IMR-90 (cell line): ENCODE measurements at regions not wholly inside any gene's neighbourhood (a gene's known extent, or its start where the extent isn't known, plus 50 kb on each side); places are given as distances from the start of the nearest gene placed in this dataset.

Experiments
- ATAC-seq: fragments of 200-7000 bp; cut with Tn5 transposase; 2 replicates; pipeline ENCODE4 v1.9.1; 2020; ENCODE audit warnings: low read depth, mild to moderate bottlenecking, moderate library complexity
- BruUV-seq: library from RNA; stranded (reverse); fragments of 400-500 nt; replicated peaks from 2 replicates; lab custom pipeline; 2021; lab: Mats Ljungman, UMichigan
- CTCF ChIA-PET: fragments of 300-600 bp; formaldehyde crosslinking; extraction: SDS; loops from one replicate; lab custom pipeline; 2021; ENCODE audit warnings: antibody characterized with exemption; lab: Yijun Ruan, JAX
- POLR2A ChIA-PET: fragments of 300-600 bp; sonication (Branson Sonifier 250); formaldehyde crosslinking; loops from one replicate; lab custom pipeline; 2022; ENCODE audit warnings: antibody characterized with exemption; ENCODE audit not compliant: unreplicated experiment; lab: Charles Lee
- DNase-seq: peaks from one replicate; pipeline ENCODE4 v3.0.0; 2013
- H2AFZ ChIP-seq: replicated peaks from 2 replicates; pipeline ENCODE3; 2013; ENCODE audit warnings: low read length, mild to moderate bottlenecking; ENCODE audit not compliant: poor library complexity
- H2AK5ac ChIP-seq: 2 replicates; pipeline ENCODE4 v1.6.1; 2013; ENCODE audit warnings: low read depth, low read length, inconsistent platforms
- H2AK9ac ChIP-seq: replicated peaks from 2 replicates; pipeline ENCODE3; 2013; ENCODE audit warnings: mild to moderate bottlenecking, low read depth, low read length, moderate library complexity; ENCODE audit not compliant: poor library complexity
- H2BK120ac ChIP-seq: 2 replicates; pipeline ENCODE4 v1.6.1; 2013; ENCODE audit warnings: low read depth, low read length, inconsistent platforms
- H2BK15ac ChIP-seq: 3 replicates; pipeline ENCODE4 v1.6.1; 2013; ENCODE audit warnings: low read depth, low read length, inconsistent platforms
- H2BK20ac ChIP-seq: 2 replicates; pipeline ENCODE4 v1.6.1; 2013; ENCODE audit warnings: low read depth, mild to moderate bottlenecking, inconsistent platforms, low read length, moderate library complexity
- H2BK5ac ChIP-seq: 2 replicates; pipeline ENCODE4 v1.6.1; 2013; ENCODE audit warnings: mild to moderate bottlenecking, low read depth, low read length, inconsistent platforms; ENCODE audit not compliant: poor library complexity, severe bottlenecking
- H3K14ac ChIP-seq: replicated peaks from 2 replicates; pipeline ENCODE4 v1.6.1; 2013; ENCODE audit warnings: low read depth, low read length, inconsistent platforms
- H3K18ac ChIP-seq: 2 replicates; pipeline ENCODE4 v1.6.1; 2013; ENCODE audit warnings: low read depth, low read length, control low read depth
- H3K23ac ChIP-seq: 2 replicates; pipeline ENCODE4 v1.6.1; 2013; ENCODE audit warnings: low read depth, low read length, inconsistent platforms
- H3K27ac ChIP-seq: 2 replicates; pipeline ENCODE4 v1.5.1; 2013; ENCODE audit warnings: mild to moderate bottlenecking, control low read depth, low read length; ENCODE audit not compliant: insufficient read depth
- H3K27me3 ChIP-seq: 2 replicates; pipeline ENCODE4 v1.6.1; 2013; ENCODE audit warnings: low read length; ENCODE audit not compliant: control insufficient read depth, insufficient read depth
- H3K36me3 ChIP-seq: 2 replicates; pipeline ENCODE4 v1.6.1; 2013; ENCODE audit warnings: low read length, mixed read lengths; ENCODE audit not compliant: control insufficient read depth, insufficient read depth
- H3K4ac ChIP-seq: 2 replicates; pipeline ENCODE4 v1.6.1; 2013; ENCODE audit warnings: low read depth, low read length, inconsistent platforms
- H3K4me1 ChIP-seq: 2 replicates; pipeline ENCODE4 v1.6.1; 2013; ENCODE audit warnings: low read length, mixed read lengths; ENCODE audit not compliant: control insufficient read depth, insufficient read depth
- H3K4me2 ChIP-seq: 2 replicates; pipeline ENCODE4 v1.6.1; 2013; ENCODE audit warnings: low read depth, mild to moderate bottlenecking, control low read depth, low read length, moderate library complexity
- H3K4me3 ChIP-seq: 2 replicates; pipeline ENCODE4 v1.5.1; 2013; ENCODE audit warnings: low read depth, mild to moderate bottlenecking, control low read depth, low read length, moderate library complexity; ENCODE audit not compliant: insufficient read depth
- H3K56ac ChIP-seq: 2 replicates; pipeline ENCODE4 v1.6.1; 2013; ENCODE audit warnings: low read length, inconsistent platforms; ENCODE audit not compliant: insufficient read depth; ENCODE audit errors: extremely low read depth
- H3K79me1 ChIP-seq, 2 experiments: 2 replicates each; pipeline ENCODE4 v1.6.1; 2013; ENCODE audit warnings: low read length in 2 of 2, inconsistent platforms in 1 of 2, low read depth in 1 of 2
- H3K9ac ChIP-seq: 2 replicates; pipeline ENCODE4 v1.6.1; 2013; ENCODE audit warnings: low read depth, low read length, control low read depth
- H3K9me1 ChIP-seq: 2 replicates; pipeline ENCODE4 v1.6.1; 2013; ENCODE audit warnings: low read length, inconsistent platforms; ENCODE audit not compliant: insufficient read depth
- H3K9me3 ChIP-seq: 2 replicates; pipeline ENCODE4 v1.6.1; 2013; ENCODE audit warnings: low read length; ENCODE audit not compliant: control insufficient read depth, insufficient read depth
- H4K20me1 ChIP-seq: 2 replicates; pipeline ENCODE4 v1.6.1; 2013; ENCODE audit warnings: low read length, inconsistent platforms; ENCODE audit not compliant: insufficient read depth
- H4K5ac ChIP-seq: 2 replicates; pipeline ENCODE4 v1.6.1; 2013; ENCODE audit warnings: mild to moderate bottlenecking, low read depth, low read length, control low read depth
- H4K8ac ChIP-seq, 2 experiments: 2 replicates each; pipeline ENCODE4 v1.6.1; 2013; ENCODE audit warnings: low read depth in 2 of 2, low read length in 2 of 2, control low read depth in 1 of 2, inconsistent platforms in 1 of 2
- H4K91ac ChIP-seq: 2 replicates; pipeline ENCODE4 v1.6.1; 2013; ENCODE audit warnings: low read depth, low read length, inconsistent platforms; ENCODE audit not compliant: insufficient read depth
- BHLHE40 ChIP-seq: fragments of 150-350 bp; IDR thresholded peaks from 2 replicates; pipeline ENCODE4 v1.6.1; 2016; ENCODE audit warnings: mild to moderate bottlenecking, low read depth, low read length
- CEBPB ChIP-seq: IDR thresholded peaks from 2 replicates; pipeline ENCODE4 v1.6.1; 2012; ENCODE audit warnings: low read depth, low read length, improper control_type of control experiment
- CHD1 ChIP-seq: IDR thresholded peaks from 2 replicates; pipeline ENCODE4 v1.6.1; 2012; ENCODE audit warnings: low read depth, low read length, improper control_type of control experiment
- CTCF ChIP-seq: conservative IDR thresholded peaks from 2 replicates; pipeline ENCODE4 v1.5.1; 2012; ENCODE audit warnings: mild to moderate bottlenecking, low read depth, low read length, improper control_type of control experiment
- FOS ChIP-seq: fragments of 150-350 bp; IDR thresholded peaks from 2 replicates; pipeline ENCODE4 v1.6.1; 2016; ENCODE audit warnings: low read depth, low read length
- MAFK ChIP-seq: IDR thresholded peaks from 2 replicates; pipeline ENCODE4 v1.6.1; 2012; ENCODE audit warnings: low read depth, low read length, improper control_type of control experiment
- MAZ ChIP-seq: IDR thresholded peaks from 2 replicates; pipeline ENCODE4 v1.6.1; 2012; ENCODE audit warnings: low read depth, mild to moderate bottlenecking, low read length, improper control_type of control experiment, moderate library complexity, borderline replicate concordance
- MXI1 ChIP-seq: IDR thresholded peaks from 2 replicates; pipeline ENCODE4 v1.6.1; 2012; ENCODE audit warnings: low read depth, mild to moderate bottlenecking, low read length, moderate library complexity, borderline replicate concordance
- NFE2L2 ChIP-seq: fragments of 150-350 bp; IDR thresholded peaks from 2 replicates; pipeline ENCODE4 v1.6.1; 2016; ENCODE audit warnings: low read depth, mild to moderate bottlenecking, low read length
- POLR2A ChIP-seq: IDR thresholded peaks from 2 replicates; pipeline ENCODE4 v1.6.1; 2012; ENCODE audit warnings: mild to moderate bottlenecking, low read depth, low read length
- RAD21 ChIP-seq: IDR thresholded peaks from 2 replicates; pipeline ENCODE4 v1.6.1; 2012; ENCODE audit warnings: low read length, improper control_type of control experiment
- RCOR1 ChIP-seq: IDR thresholded peaks from 2 replicates; pipeline ENCODE4 v1.6.1; 2012; ENCODE audit warnings: mild to moderate bottlenecking, low read length, improper control_type of control experiment; ENCODE audit not compliant: insufficient replicate concordance
- RFX5 ChIP-seq: IDR thresholded peaks from 2 replicates; pipeline ENCODE4 v1.8.0; 2012; ENCODE audit warnings: low read depth, mild to moderate bottlenecking, low read length, moderate library complexity
- SMC3 ChIP-seq: fragments of 150-350 bp; IDR thresholded peaks from 2 replicates; pipeline ENCODE4 v1.6.1; 2016; ENCODE audit warnings: low read depth, mild to moderate bottlenecking, antibody characterized with exemption, low read length, moderate library complexity
- USF2 ChIP-seq: fragments of 150-350 bp; IDR thresholded peaks from 2 replicates; pipeline ENCODE4 v1.6.1; 2017; ENCODE audit warnings: mild to moderate bottlenecking, antibody characterized with exemption, low read length, low read depth
- WGBS, 2 experiments: methylation state at CpG; one replicate each; pipeline versions ENCODE4 v1.1.5 to v1.1.7; 2013; ENCODE audit warnings: missing lambda C conversion rate in 2 of 2; ENCODE audit not compliant: insufficient read length in 1 of 2; ENCODE audit errors: extremely low coverage in 2 of 2; 5-methylcytosine and 5-hydroxymethylcytosine counted together
- dilution Hi-C: fragments of 300-500 bp; cut with HindIII; formaldehyde crosslinking; loops from one replicate; pipeline ENCODE4 v1.14.3; 2018; ENCODE audit warnings: low sequenced_read_pairs; ENCODE audit not compliant: unreplicated experiment
- in situ Hi-C: fragments of 300-500 bp; cut with MboI; formaldehyde crosslinking; loops from 3 replicates; pipeline ENCODE4 v1.14.3; 2019; ENCODE audit warnings: low sequenced_read_pairs, inconsistent platforms, mixed read lengths
- intact Hi-C: fragments of 100-400 bp; cut with micrococcal nuclease; formaldehyde crosslinking; loops from 2 replicates; pipeline ENCODE4 v1.10.0; 2022
- TF ChIP-seq, protein P1 (sequence below): fragments of 150-350 bp; IDR thresholded peaks from 2 replicates; pipeline ENCODE4 v1.6.1; 2016; ENCODE audit warnings: low read depth, mild to moderate bottlenecking, low read length, moderate library complexity, borderline replicate concordance

DNA sequence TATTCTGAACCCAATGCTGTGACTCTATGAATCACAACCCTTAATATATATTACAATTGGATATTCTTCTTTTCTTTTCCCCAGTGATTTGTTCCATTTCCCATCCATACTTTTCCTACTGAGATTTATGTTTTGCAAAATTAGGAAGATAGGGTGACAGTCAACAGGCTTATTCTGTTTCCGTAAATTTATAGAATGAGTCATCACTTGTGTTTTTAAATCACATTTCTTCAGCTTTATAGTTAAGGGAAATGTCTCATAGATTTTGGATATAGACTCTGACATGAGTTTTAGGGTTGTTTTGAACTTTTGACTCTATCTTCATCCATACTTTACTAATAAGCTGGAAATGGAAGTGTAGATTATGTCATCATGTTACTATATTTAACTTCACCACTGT lies 661.6 kb upstream of the FBXO33 start:
- Histone ChIP-seq H4K5ac (no peak overlapping the region), H3K56ac (no peak overlapping the region), H2AFZ (no peak overlapping the region), H3K14ac (no peak overlapping the region), H4K8ac (no peak overlapping the region), H3K23ac (no peak overlapping the region), H2AK9ac (no peak overlapping the region), H3K36me3 (no peaks in the 10 kb centered on the region), H2BK5ac (no peak overlapping the region), H4K20me1 (no peaks in the 10 kb centered on the region), H2AK5ac (no peak overlapping the region), H3K4me2 (no peak overlapping the region), H3K4me1 (no peaks in the 10 kb centered on the region), H3K18ac (no peak overlapping the region), H2BK20ac (no peak overlapping the region), H3K9ac (no peak overlapping the region), H3K9me1 (no peaks in the 10 kb centered on the region), H3K4me3 (no peak overlapping the region), H3K9me3 (0 out of 2 replicates have a peak, but pooled peaks cover 2% of the 10 kb centered on the region), H2BK15ac (no peak overlapping the region), H4K91ac (no peak overlapping the region), H2BK120ac (no peak overlapping the region), H3K27me3 (no peaks in the 10 kb centered on the region), H3K79me1 (no peaks in the 10 kb centered on the region), H3K4ac (no peak overlapping the region), H3K27ac (no peak overlapping the region)
- ATAC-seq (no peak), DNase-seq (no peak)
- CTCF ChIA-PET: no interaction called here
- intact Hi-C loops: no loop called here
- TF ChIP-seq RFX5: no peak
- no peak for TF ChIP-seq SMC3
- no peak for TF ChIP-seq RCOR1
- no peak for TF ChIP-seq MAFK
- TF ChIP-seq CEBPB: no peak
- TF ChIP-seq FOS: no peak
- no peak for TF ChIP-seq USF2
- no peak for TF ChIP-seq CTCF
- no peak for TF ChIP-seq BHLHE40
- TF ChIP-seq CHD1: no peak
- TF ChIP-seq MAZ: no peak
- TF ChIP-seq MXI1: no peak
- TF ChIP-seq RAD21: no peak
- TF ChIP-seq, protein P1, sequence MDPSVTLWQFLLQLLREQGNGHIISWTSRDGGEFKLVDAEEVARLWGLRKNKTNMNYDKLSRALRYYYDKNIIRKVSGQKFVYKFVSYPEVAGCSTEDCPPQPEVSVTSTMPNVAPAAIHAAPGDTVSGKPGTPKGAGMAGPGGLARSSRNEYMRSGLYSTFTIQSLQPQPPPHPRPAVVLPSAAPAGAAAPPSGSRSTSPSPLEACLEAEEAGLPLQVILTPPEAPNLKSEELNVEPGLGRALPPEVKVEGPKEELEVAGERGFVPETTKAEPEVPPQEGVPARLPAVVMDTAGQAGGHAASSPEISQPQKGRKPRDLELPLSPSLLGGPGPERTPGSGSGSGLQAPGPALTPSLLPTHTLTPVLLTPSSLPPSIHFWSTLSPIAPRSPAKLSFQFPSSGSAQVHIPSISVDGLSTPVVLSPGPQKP: no peak
- TF ChIP-seq NFE2L2: no peak
- no peak for TF ChIP-seq POLR2A
- no CpG with 5 or more reads among the region's 1 CpG for WGBS, 2 experiments
- no TSS peak for BruUV-seq
- dilution Hi-C loops: no loop called here
- POLR2A ChIA-PET: no interaction called here
- in situ Hi-C loops: no loop called here
